H9 (cell line): ENCODE measurements at regions not wholly inside any gene's neighbourhood (a gene's known extent, or its start where the extent isn't known, plus 50 kb on each side); places are given as distances from the start of the nearest gene placed in this dataset.

Experiments
- DNase-seq: peaks from one replicate; pipeline ENCODE4 v3.0.0-alpha.2; 2017
- H2AFZ ChIP-seq: one replicate; pipeline ENCODE4 v1.6.1; 2013; ENCODE audit warnings: mild to moderate bottlenecking, low read length, control low read depth, moderate library complexity
- H2AK5ac ChIP-seq: 2 replicates; pipeline ENCODE4 v1.6.1; 2013; ENCODE audit warnings: low read length, control low read depth, mixed read lengths; ENCODE audit not compliant: insufficient read length
- H2BK120ac ChIP-seq: one replicate; pipeline ENCODE4 v1.6.1; 2013; ENCODE audit warnings: low read depth, mild to moderate bottlenecking, low read length, control low read depth, inconsistent platforms; ENCODE audit not compliant: poor library complexity, severe bottlenecking
- H2BK12ac ChIP-seq: 2 replicates; pipeline ENCODE4 v1.6.1; 2013; ENCODE audit warnings: low read length, control low read depth, mixed read lengths, low read depth; ENCODE audit not compliant: insufficient read length
- H2BK15ac ChIP-seq: 2 replicates; pipeline ENCODE4 v1.6.1; 2013; ENCODE audit warnings: low read depth, low read length, control low read depth
- H2BK20ac ChIP-seq: one replicate; pipeline ENCODE4 v1.6.1; 2013; ENCODE audit warnings: low read depth, mild to moderate bottlenecking, low read length, control low read depth, inconsistent platforms; ENCODE audit not compliant: poor library complexity, severe bottlenecking
- H2BK5ac ChIP-seq: 2 replicates; pipeline ENCODE4 v1.6.1; 2013; ENCODE audit warnings: low read length, control low read depth, mixed read lengths; ENCODE audit not compliant: insufficient read length
- H3K14ac ChIP-seq: 2 replicates; pipeline ENCODE4 v1.6.1; 2013; ENCODE audit warnings: low read length, control low read depth; ENCODE audit not compliant: insufficient read depth
- H3K18ac ChIP-seq: 2 replicates; pipeline ENCODE4 v1.6.1; 2013; ENCODE audit warnings: low read depth, mild to moderate bottlenecking, mixed read lengths, low read length, control low read depth; ENCODE audit not compliant: insufficient read length
- H3K23ac ChIP-seq: 2 replicates; pipeline ENCODE4 v1.6.1; 2013; ENCODE audit warnings: low read length, control low read depth, mixed read lengths, low read depth; ENCODE audit not compliant: insufficient read length
- H3K23me2 ChIP-seq: 2 replicates; pipeline ENCODE4 v1.6.1; 2013; ENCODE audit warnings: low read depth, mild to moderate bottlenecking, mixed read lengths, low read length, control low read depth; ENCODE audit not compliant: insufficient read length, poor library complexity, severe bottlenecking
- H3K27ac ChIP-seq: 2 replicates; pipeline ENCODE4 v1.5.1; 2013; ENCODE audit warnings: low read length, control low read depth, mixed read lengths, low read depth; ENCODE audit not compliant: insufficient read length
- H3K27me3 ChIP-seq: 2 replicates; pipeline ENCODE4 v1.6.1; 2013; ENCODE audit warnings: low read length, control low read depth, inconsistent platforms; ENCODE audit not compliant: insufficient read depth
- H3K4ac ChIP-seq: 2 replicates; pipeline ENCODE4 v1.6.1; 2013; ENCODE audit warnings: low read depth, mild to moderate bottlenecking, control low read depth, inconsistent platforms, low read length, moderate library complexity
- H3K4me1 ChIP-seq: 2 replicates; pipeline ENCODE4 v1.6.1; 2013; ENCODE audit warnings: low read length, control low read depth, inconsistent platforms; ENCODE audit not compliant: insufficient read depth
- H3K4me2 ChIP-seq: 2 replicates; pipeline ENCODE4 v1.6.1; 2013; ENCODE audit warnings: low read length, control low read depth, mixed read lengths; ENCODE audit not compliant: insufficient read length, insufficient read depth
- H3K56ac ChIP-seq: 2 replicates; pipeline ENCODE4 v1.6.1; 2013; ENCODE audit warnings: low read depth, mild to moderate bottlenecking, mixed read lengths, low read length, control low read depth; ENCODE audit not compliant: insufficient read length
- H3K79me1 ChIP-seq: 2 replicates; pipeline ENCODE4 v1.6.1; 2013; ENCODE audit warnings: low read depth, mild to moderate bottlenecking, moderate library complexity, low read length, control low read depth, inconsistent platforms; ENCODE audit not compliant: insufficient read depth, poor library complexity, severe bottlenecking
- H3K79me2 ChIP-seq: 2 replicates; pipeline ENCODE4 v1.6.1; 2013; ENCODE audit warnings: low read length, control low read depth, inconsistent platforms; ENCODE audit not compliant: insufficient read depth
- H3K9ac ChIP-seq: 2 replicates; pipeline ENCODE4 v1.6.1; 2013; ENCODE audit warnings: low read length, control low read depth, mixed read lengths; ENCODE audit not compliant: insufficient read length; ENCODE audit errors: extremely low read depth
- H3K9me3 ChIP-seq: one replicate; pipeline ENCODE4 v1.6.1; 2013; ENCODE audit warnings: low read depth, low read length, inconsistent platforms; ENCODE audit not compliant: control insufficient read depth
- H3T11ph ChIP-seq: one replicate; pipeline ENCODE4 v1.6.1; 2013; ENCODE audit warnings: mild to moderate bottlenecking, low read length, control low read depth, inconsistent platforms
- H4K20me1 ChIP-seq: one replicate; pipeline ENCODE4 v1.6.1; 2013; ENCODE audit not compliant: control insufficient read depth, insufficient read length, insufficient read depth
- H4K5ac ChIP-seq: 2 replicates; pipeline ENCODE4 v1.6.1; 2013; ENCODE audit warnings: low read depth, mild to moderate bottlenecking, mixed read lengths, low read length, control low read depth; ENCODE audit not compliant: insufficient read length
- H4K8ac ChIP-seq: replicated peaks from 2 replicates; pipeline ENCODE4 v1.6.1; 2013; ENCODE audit warnings: low read length, control low read depth, mixed read lengths, low read depth; ENCODE audit not compliant: insufficient read length
- H4K91ac ChIP-seq: 2 replicates; pipeline ENCODE4 v1.6.1; 2013; ENCODE audit warnings: low read depth, mild to moderate bottlenecking, moderate library complexity, mixed read lengths, low read length, control low read depth; ENCODE audit not compliant: insufficient read length
- H3K27ac Mint-ChIP-seq, 3 experiments: 2 replicates in 2 of 3; 3 replicates in 1 of 3; pipeline ENCODE4 v1.8.0; 2020 to 2021; ENCODE audit warnings: mixed read lengths in 3 of 3, mild to moderate bottlenecking in 1 of 3, moderate library complexity in 1 of 3
- H3K27me3 Mint-ChIP-seq: 2 replicates; pipeline ENCODE4 v1.8.0; 2021; ENCODE audit warnings: low read depth, mild to moderate bottlenecking, moderate library complexity, mixed read lengths
- H3K36me3 Mint-ChIP-seq, 3 experiments: 2 replicates in 2 of 3; 3 replicates in 1 of 3; pipeline ENCODE4 v1.8.0; 2020 to 2021; ENCODE audit warnings: low read depth in 3 of 3, mixed read lengths in 3 of 3; ENCODE audit not compliant: insufficient read depth in 1 of 3
- H3K4me1 Mint-ChIP-seq, 2 experiments: 2 replicates each; pipeline ENCODE4 v1.8.0; 2020; ENCODE audit warnings: mixed read lengths in 2 of 2
- H3K4me3 Mint-ChIP-seq, 2 experiments: 2 replicates in 1 of 2; 3 replicates in 1 of 2; pipeline ENCODE4 v1.8.0; 2020 to 2021; ENCODE audit warnings: mild to moderate bottlenecking in 2 of 2, mixed read lengths in 2 of 2, moderate library complexity in 1 of 2
- H3K9me3 Mint-ChIP-seq, 2 experiments: 2 replicates in 1 of 2; 3 replicates in 1 of 2; pipeline ENCODE4 v1.8.0; 2020; ENCODE audit warnings: mild to moderate bottlenecking in 2 of 2, mixed read lengths in 2 of 2, moderate library complexity in 1 of 2
- WGBS: extraction: QIAGEN DNeasy Blood & Tissue Kit; methylation state at CpG from one replicate; pipeline ENCODE4 v1.1.7; 2013; ENCODE audit warnings: missing lambda C conversion rate, low lambda C conversion rate, mixed read lengths; ENCODE audit not compliant: insufficient read length; ENCODE audit errors: extremely low coverage; 5-methylcytosine and 5-hydroxymethylcytosine counted together
- TF ChIP-seq, protein P1 (sequence below): fragments of 200-600 bp; sonication (generic); conservative IDR thresholded peaks from 3 replicates; pipeline ENCODE4 v1.8.0; 2021; ENCODE audit warnings: antibody characterized with exemption, mild to moderate bottlenecking

DNA sequence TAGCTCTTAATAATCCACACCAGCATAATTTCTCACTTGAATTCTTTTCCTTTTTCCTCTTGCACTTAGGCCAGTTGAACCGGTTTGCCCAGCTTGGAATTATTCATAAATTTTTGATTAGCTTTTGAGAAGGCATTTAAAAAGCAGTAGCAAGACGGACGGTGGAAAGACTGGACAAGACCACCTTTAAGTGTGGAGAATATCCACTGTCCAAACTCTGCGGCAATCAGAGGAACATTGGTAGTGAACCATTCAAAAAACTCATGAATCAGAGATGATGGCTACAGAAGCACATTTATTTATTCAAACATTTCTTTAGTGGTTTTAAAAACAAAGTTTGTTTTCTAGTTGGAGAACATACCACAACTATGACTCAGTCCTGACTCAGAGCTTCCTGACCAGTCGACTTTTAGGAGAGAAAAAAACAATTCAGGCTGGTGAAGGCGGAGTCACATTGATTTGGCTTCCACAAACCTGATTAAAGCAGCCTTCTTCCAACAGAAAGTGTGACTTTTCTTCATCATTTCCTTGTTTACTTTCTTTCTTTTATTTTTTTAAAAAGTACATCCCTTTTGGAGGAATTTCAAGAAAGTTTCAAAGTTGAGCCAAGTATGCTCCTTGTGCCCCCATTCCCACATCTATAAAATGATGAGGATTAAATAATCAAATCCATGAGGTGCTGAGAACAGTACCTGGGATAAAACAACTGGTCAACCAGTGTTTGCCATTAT is 128.8 kb downstream of the ADSS2 start:
- TF ChIP-seq, protein P1, sequence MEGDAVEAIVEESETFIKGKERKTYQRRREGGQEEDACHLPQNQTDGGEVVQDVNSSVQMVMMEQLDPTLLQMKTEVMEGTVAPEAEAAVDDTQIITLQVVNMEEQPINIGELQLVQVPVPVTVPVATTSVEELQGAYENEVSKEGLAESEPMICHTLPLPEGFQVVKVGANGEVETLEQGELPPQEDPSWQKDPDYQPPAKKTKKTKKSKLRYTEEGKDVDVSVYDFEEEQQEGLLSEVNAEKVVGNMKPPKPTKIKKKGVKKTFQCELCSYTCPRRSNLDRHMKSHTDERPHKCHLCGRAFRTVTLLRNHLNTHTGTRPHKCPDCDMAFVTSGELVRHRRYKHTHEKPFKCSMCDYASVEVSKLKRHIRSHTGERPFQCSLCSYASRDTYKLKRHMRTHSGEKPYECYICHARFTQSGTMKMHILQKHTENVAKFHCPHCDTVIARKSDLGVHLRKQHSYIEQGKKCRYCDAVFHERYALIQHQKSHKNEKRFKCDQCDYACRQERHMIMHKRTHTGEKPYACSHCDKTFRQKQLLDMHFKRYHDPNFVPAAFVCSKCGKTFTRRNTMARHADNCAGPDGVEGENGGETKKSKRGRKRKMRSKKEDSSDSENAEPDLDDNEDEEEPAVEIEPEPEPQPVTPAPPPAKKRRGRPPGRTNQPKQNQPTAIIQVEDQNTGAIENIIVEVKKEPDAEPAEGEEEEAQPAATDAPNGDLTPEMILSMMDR: no peak
- Histone ChIP-seq H3K14ac (no peak overlapping the region), H4K5ac (peak overlapping the region; percentile 74), H3K18ac (peak overlapping the region; percentile 30), H4K20me1 (no peaks in the 10 kb centered on the region), H2BK20ac (no peak overlapping the region), H4K91ac (no peak overlapping the region), H2BK120ac (no peak overlapping the region), H3K27me3 (no peaks in the 10 kb centered on the region), H3K23ac (no peak overlapping the region), H2AK5ac (no peak overlapping the region), H3K9ac (peak overlapping the region; percentile 17), H3K4me2 (no peak overlapping the region), H3K9me3 (no peaks in the 10 kb centered on the region), H2AFZ (peak overlapping the region; percentile 72), H2BK15ac (no peak overlapping the region), H4K8ac (no peak overlapping the region), H2BK5ac (peak overlapping the region; percentile 50), H3K79me1 (no peaks in the 10 kb centered on the region), H3K56ac (no peak overlapping the region), H3K4me1 (peaks cover 5% of the 10 kb centered on the region; the same call in 1 of the 2 replicates), H2BK12ac (no peak overlapping the region), H3K27ac (peak overlapping the region; percentile 49), H3K4ac (no peak overlapping the region), H3T11ph (peak overlapping the region; percentile 29), H3K23me2 (no peaks in the 10 kb centered on the region), H3K79me2 (no peaks in the 10 kb centered on the region)
- peaks cover 0 to 3% of the 10 kb centered on the region in 2 experiments; a peak in 1 of 5 replicates for H3K9me3 Mint-ChIP-seq
- H3K4me1 Mint-ChIP-seq: peaks cover 17 to 27% of the 10 kb centered on the region in 2 experiments
- no CpG with 5 or more reads among the region's 6 CpGs for WGBS
- peaks cover 0 to 5% (median 0%) of the 10 kb centered on the region in 3 experiments; a peak in 2 of 7 replicates for H3K36me3 Mint-ChIP-seq
- H3K27me3 Mint-ChIP-seq: no peaks in the 10 kb centered on the region; the same call in 1 of the 2 replicates
- H3K4me3 Mint-ChIP-seq: no peak overlapping the region
- peak; percentile 34 for DNase-seq
- peak overlapping the region in 1 of 3 experiments; percentile 42; a peak in 2 of 7 replicates for H3K27ac Mint-ChIP-seq
